Liver (tissue), 3 donors: ENCODE measurements at regions not wholly inside any gene's neighbourhood (a gene's known extent, or its start where the extent isn't known, plus 50 kb on each side); places are given as distances from the start of the nearest gene placed in this dataset.

Experiments
- CTCF ChIP-seq: fragments of 150-350 bp; IDR thresholded peaks from 2 replicates; pipeline ENCODE4 v1.5.1; 2017; ENCODE audit warnings: improper control_type of control experiment, low read depth, low read length; ENCODE audit not compliant: missing input control
- EGR1 ChIP-seq, 2 donors: IDR thresholded peaks; 2 replicates each; pipeline ENCODE4 v1.6.1; 2016 to 2018; ENCODE audit warnings: antibody characterized with exemption in 2 of 2, low read depth in 2 of 2
- NR2F2 ChIP-seq: IDR thresholded peaks from 2 replicates; pipeline ENCODE4 v1.6.1; 2016; ENCODE audit warnings: antibody characterized with exemption
- RAD21 ChIP-seq, 2 donors: IDR thresholded peaks; 2 replicates each; pipeline ENCODE4 v1.6.1; 2016; ENCODE audit warnings: antibody characterized with exemption in 2 of 2, mild to moderate bottlenecking in 2 of 2
- REST ChIP-seq: IDR thresholded peaks from 2 replicates; pipeline ENCODE4 v1.6.1; 2016; ENCODE audit warnings: antibody characterized with exemption, mild to moderate bottlenecking
- TF ChIP-seq, protein P1 (sequence below): IDR thresholded peaks from 2 replicates; pipeline ENCODE4 v1.6.1; 2016; ENCODE audit warnings: antibody characterized with exemption
- donor health status: healthy.
- donor health status: healthy.

DNA sequence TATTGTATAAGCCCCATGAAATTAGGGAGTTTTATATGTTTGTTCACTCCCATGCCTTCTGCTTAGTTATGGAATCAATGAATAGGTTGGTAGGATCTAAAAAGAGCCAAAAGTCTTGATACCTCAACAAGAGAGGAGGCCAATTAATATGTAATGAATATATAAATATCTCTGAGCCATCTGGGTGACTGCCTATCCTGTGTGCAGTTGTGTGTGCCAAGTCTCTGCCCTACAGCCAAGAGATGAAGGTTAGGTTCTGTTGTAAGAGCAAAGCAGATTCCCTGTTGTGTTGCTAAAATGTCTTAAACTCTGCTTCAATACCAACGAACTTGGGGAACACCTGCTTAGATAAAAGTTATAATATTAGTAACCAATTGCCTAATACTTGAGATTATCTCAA is 61.8 kb upstream of the GORAB start:
- TF ChIP-seq CTCF: no peak
- TF ChIP-seq RAD21 (IDR thresholded peaks at IDR 0.05): no peak
- no peak for TF ChIP-seq EGR1 (IDR thresholded peaks at IDR 0.05; ENCODE audit: low read depth in 2 of 2)
- TF ChIP-seq REST: no peak
- no peak for TF ChIP-seq NR2F2
- TF ChIP-seq, protein P1, sequence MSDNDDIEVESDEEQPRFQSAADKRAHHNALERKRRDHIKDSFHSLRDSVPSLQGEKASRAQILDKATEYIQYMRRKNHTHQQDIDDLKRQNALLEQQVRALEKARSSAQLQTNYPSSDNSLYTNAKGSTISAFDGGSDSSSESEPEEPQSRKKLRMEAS: no peak
